ENCODE measurements at regions not wholly inside any gene's neighbourhood (a gene's known extent, or its start where the extent isn't known, plus 50 kb on each side); places are given as distances from the start of the nearest gene placed in this dataset.

GRCh38 chr5:124355928-124356327, 390.5 kb downstream of the ZNF608 start:
- TF ChIP-seq CTCF (conservative IDR thresholded peaks at IDR 0.05 in 1 of 2, IDR thresholded peaks at IDR 0.05 in 1 of 2; ENCODE audit: low read depth in 1 of 2, low read length in 2 of 2) = no peak
- TF ChIP-seq EZH2 (IDR thresholded peaks at IDR 0.05; ENCODE audit: low read length, missing control alignments) = no peak

Data from fibroblast of lung (primary cell).